ENCODE measurements at regions not wholly inside any gene's neighbourhood (a gene's known extent, or its start where the extent isn't known, plus 50 kb on each side); places are given as distances from the start of the nearest gene placed in this dataset.

DNA sequence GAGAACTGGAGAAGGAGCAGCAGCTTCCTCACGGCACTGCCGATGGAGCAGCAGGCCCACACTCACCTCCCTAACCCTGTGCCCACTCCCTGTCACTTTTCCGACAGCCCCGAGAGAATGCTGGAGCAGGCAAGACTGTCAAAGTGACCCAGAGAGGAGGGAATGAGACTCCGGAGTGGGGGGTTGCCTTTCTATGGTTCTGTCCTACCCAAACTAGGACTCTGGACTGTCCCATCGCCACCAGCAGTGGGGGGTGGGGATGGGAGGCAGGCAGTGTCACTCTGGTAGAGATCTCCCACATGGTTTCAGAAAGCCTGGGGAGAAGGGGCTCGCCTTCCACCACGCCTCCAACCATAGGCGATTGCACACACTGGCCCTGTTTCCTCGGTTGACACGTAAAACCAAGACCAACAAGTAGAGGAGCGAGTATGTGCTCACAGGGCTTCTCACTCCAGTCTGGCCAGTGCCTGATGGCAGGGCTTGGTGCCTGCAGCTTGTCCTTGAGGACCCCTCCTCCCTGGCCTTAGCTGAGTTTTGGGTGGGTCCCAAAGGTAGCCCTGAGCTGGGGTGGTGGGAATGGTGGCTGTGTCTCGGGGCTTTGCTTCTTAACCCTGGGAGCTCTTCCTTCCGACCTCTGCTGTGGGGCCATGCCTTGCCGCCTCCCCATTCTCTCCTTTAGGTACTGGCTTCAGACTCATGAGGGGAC lies 148.5 kb downstream of the PTPN20 start:
- TF ChIP-seq, protein P1, sequence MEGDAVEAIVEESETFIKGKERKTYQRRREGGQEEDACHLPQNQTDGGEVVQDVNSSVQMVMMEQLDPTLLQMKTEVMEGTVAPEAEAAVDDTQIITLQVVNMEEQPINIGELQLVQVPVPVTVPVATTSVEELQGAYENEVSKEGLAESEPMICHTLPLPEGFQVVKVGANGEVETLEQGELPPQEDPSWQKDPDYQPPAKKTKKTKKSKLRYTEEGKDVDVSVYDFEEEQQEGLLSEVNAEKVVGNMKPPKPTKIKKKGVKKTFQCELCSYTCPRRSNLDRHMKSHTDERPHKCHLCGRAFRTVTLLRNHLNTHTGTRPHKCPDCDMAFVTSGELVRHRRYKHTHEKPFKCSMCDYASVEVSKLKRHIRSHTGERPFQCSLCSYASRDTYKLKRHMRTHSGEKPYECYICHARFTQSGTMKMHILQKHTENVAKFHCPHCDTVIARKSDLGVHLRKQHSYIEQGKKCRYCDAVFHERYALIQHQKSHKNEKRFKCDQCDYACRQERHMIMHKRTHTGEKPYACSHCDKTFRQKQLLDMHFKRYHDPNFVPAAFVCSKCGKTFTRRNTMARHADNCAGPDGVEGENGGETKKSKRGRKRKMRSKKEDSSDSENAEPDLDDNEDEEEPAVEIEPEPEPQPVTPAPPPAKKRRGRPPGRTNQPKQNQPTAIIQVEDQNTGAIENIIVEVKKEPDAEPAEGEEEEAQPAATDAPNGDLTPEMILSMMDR (IDR thresholded peaks at IDR 0.05): no peak
- TF ChIP-seq, protein P2, sequence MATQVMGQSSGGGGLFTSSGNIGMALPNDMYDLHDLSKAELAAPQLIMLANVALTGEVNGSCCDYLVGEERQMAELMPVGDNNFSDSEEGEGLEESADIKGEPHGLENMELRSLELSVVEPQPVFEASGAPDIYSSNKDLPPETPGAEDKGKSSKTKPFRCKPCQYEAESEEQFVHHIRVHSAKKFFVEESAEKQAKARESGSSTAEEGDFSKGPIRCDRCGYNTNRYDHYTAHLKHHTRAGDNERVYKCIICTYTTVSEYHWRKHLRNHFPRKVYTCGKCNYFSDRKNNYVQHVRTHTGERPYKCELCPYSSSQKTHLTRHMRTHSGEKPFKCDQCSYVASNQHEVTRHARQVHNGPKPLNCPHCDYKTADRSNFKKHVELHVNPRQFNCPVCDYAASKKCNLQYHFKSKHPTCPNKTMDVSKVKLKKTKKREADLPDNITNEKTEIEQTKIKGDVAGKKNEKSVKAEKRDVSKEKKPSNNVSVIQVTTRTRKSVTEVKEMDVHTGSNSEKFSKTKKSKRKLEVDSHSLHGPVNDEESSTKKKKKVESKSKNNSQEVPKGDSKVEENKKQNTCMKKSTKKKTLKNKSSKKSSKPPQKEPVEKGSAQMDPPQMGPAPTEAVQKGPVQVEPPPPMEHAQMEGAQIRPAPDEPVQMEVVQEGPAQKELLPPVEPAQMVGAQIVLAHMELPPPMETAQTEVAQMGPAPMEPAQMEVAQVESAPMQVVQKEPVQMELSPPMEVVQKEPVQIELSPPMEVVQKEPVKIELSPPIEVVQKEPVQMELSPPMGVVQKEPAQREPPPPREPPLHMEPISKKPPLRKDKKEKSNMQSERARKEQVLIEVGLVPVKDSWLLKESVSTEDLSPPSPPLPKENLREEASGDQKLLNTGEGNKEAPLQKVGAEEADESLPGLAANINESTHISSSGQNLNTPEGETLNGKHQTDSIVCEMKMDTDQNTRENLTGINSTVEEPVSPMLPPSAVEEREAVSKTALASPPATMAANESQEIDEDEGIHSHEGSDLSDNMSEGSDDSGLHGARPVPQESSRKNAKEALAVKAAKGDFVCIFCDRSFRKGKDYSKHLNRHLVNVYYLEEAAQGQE (IDR thresholded peaks at IDR 0.05; ENCODE audit: insufficient read depth in 1 of 2, low read depth in 2 of 2, low read length in 1 of 2): no peak
